Esophagus (tissue), 2 donors: ENCODE measurements at regions not wholly inside any gene's neighbourhood (a gene's known extent, or its start where the extent isn't known, plus 50 kb on each side); places are given as distances from the start of the nearest gene placed in this dataset.

Experiments used
- H3K27ac ChIP-seq, 2 donors: one replicate each; pipeline ENCODE4 v1.5.1; 2013; ENCODE audit warnings: low read depth in 2 of 2, mild to moderate bottlenecking in 2 of 2, inconsistent platforms in 1 of 2, low read length in 1 of 2, moderate library complexity in 1 of 2
- H3K27me3 ChIP-seq, 2 donors: one replicate each; pipeline ENCODE4 v1.6.1; 2013; ENCODE audit warnings: low read length in 2 of 2, control low read depth in 1 of 2, mild to moderate bottlenecking in 1 of 2; ENCODE audit not compliant: insufficient read depth in 2 of 2, control insufficient read depth in 1 of 2
- H3K36me3 ChIP-seq, 2 donors: one replicate each; pipeline ENCODE4 v1.6.1; 2013; ENCODE audit warnings: low read length in 1 of 2; ENCODE audit not compliant: control insufficient read depth in 2 of 2, insufficient read depth in 2 of 2
- H3K4me1 ChIP-seq, 2 donors: one replicate each; pipeline ENCODE4 v1.6.1; 2013; ENCODE audit warnings: low read length in 1 of 2; ENCODE audit not compliant: control insufficient read depth in 2 of 2, insufficient read depth in 2 of 2
- H3K4me3 ChIP-seq, 2 donors: one replicate each; pipeline ENCODE4 v1.5.1; 2013; ENCODE audit warnings: low read length in 2 of 2, mild to moderate bottlenecking in 2 of 2, low read depth in 1 of 2, moderate library complexity in 1 of 2
- H3K9me3 ChIP-seq, 2 donors: one replicate each; pipeline ENCODE4 v1.6.1; 2013; ENCODE audit warnings: mild to moderate bottlenecking in 2 of 2, low read depth in 1 of 2, low read length in 1 of 2, moderate library complexity in 1 of 2; ENCODE audit not compliant: control insufficient read depth in 2 of 2, insufficient read depth in 1 of 2
- WGBS, 2 donors: extraction: QIAGEN DNeasy Blood & Tissue Kit; methylation state at CpG; one replicate each; pipeline ENCODE4 v1.1.7; 2013; 5-methylcytosine and 5-hydroxymethylcytosine counted together
- donor health status: healthy with polysubstance abuse.
- donor health status: Bipolar disorder and iron deficiency.

DNA sequence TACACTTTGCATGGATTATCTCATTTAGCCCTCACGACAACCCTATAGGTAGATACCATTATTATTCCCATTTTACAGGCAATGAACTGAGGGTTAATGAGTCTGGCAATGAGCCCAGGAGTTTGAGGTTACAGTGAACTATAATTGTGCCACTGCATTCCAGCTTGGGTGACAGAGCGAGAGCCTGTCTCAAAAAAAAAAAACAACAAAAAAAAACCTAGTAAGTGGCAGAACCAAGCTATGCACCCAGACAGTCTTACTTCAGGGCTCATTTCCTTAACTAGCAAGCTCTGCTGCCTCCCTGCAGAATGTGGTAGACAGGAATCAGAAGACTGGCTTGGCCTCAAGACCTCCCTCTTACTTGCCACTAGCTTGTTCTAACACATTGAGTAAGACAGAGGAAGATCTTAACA is 71.9 kb upstream of the RREB1 start:
- Histone ChIP-seq H3K27ac (no peak overlapping the region), H3K4me3 (no peak overlapping the region), H3K36me3 (no peaks in the 10 kb centered on the region), H3K4me1 (no peaks in the 10 kb centered on the region), H3K27me3 (no peaks in the 10 kb centered on the region), H3K9me3 (no peaks in the 10 kb centered on the region)
- 73 to 80% methylated on average over 2 of the region's 2 CpGs for WGBS, 2 donors

- Histone ChIP-seq H3K4me1 (no peaks in the 10 kb centered on the region), H3K4me3 (no peak overlapping the region), H3K27me3 (no peaks in the 10 kb centered on the region), H3K36me3 (no peaks in the 10 kb centered on the region), H3K27ac (no peak overlapping the region), H3K9me3 (no peaks in the 10 kb centered on the region)
- WGBS, 2 donors = 73 to 83% methylated on average over 3 of the region's 3 CpGs
Measured at GRCh38 chr6:7041511-7042026, 66.2 kb upstream of the RREB1 start.

DNA sequence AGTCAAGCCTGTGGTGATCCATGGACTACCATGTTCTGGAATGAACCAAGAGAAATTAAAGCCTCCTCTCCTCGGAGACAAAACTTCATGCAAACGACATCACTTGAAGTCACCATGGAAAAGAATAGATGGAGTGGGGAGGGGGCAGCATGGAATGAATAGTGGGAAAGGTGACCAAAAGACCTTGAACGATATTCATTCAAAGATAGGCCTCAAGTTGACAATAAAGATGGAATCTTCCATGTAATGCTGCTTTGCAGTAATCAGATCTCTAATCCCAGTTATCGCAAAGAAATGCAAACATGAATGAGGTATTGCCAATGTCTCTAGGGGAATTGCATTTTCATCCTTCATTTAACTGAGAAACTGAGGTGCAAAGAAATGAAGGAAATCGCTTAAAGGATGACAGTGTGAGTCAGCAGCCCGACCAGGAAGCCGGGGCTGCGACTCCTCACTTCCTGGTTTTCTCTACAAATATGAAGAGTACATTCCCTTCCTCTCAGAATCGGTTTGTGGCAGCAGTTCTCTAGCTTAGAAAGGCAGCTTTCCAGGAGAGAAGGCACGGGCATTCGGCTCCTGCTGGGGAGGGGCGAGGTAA is 65.6 kb upstream of the RREB1 start:
- peak overlapping the region in 1 of 2 donors; percentile 36 for H3K27ac ChIP-seq
- H3K36me3 ChIP-seq = no peaks in the 10 kb centered on the region
- no peaks in the 10 kb centered on the region for H3K4me1 ChIP-seq
- no peaks in the 10 kb centered on the region for H3K9me3 ChIP-seq
- H3K27me3 ChIP-seq = no peaks in the 10 kb centered on the region
- no peak overlapping the region for H3K4me3 ChIP-seq
- WGBS, 2 donors = 61 to 67% methylated on average over 12 of the region's 12 CpGs

DNA sequence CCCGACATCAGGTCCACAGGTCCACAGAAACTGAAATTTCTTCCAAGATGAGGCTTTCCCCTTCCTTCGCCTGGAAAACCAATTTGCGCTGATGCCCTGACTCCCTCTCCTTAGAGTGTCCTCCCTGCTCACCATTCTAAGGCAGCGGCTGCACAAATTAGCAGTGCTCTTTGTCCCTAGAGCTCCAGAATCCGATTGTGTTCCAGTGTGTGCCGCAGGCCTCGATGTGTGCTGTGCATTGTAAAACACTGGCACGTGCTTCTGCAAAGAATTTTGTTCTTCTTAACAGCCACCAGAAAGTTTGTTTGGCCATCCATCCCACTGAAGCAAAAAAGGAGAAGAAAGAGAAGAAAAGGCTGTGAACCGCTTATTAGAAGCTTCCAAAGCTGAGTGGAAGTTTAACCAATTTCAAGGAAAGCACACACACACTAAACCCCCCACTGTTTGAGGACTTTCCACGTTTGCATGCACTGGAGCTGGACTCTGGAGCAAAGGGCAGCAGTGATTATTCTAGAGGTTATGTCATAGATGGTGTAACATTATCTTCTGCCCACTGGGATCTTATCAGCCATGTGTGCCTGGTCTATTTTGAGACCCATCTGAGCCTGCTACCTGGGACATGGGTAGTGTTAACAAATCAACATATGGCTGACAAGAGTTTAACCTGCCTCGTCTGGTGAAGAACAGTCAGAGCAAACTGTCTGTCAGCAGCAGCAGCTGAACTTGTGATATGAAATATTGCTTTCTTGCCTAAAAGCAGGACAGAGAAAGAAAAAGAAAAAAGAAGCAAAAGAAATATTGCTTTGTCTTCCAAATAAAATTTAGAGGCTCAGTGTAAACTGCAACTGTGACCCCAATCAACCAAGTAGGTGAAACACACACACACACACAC is 64.9 kb upstream of the RREB1 start:
- H3K9me3 ChIP-seq = no peaks in the 10 kb centered on the region
- no peaks in the 10 kb centered on the region for H3K27me3 ChIP-seq
- no peaks in the 10 kb centered on the region for H3K36me3 ChIP-seq
- H3K4me1 ChIP-seq = no peaks in the 10 kb centered on the region
- WGBS, 2 donors = 73 to 83% methylated on average over 11 of the region's 11 CpGs
- no peak overlapping the region for H3K4me3 ChIP-seq
- peak overlapping the region in 1 of 2 donors; percentile 36 for H3K27ac ChIP-seq

DNA sequence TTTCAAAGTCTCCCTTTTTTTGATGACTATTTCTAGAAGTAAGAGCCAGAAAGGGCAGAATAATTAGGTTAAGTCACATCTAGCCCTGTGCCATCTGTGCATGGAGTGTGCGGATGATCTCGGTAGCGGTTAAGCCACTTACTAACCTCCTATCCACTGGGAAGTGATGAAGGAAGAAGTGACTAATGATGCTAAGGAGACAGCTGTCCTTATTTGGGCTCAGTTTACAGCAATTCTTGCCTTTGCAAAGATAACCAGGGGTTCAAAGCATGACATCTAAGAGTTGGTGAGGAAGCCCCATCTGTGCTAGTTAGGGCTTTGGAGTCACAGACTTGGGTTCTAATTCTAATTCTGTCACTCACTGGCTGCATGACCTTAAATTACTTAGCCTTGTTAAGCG is 62.4 kb upstream of the RREB1 start:
- H3K4me1 ChIP-seq = no peaks in the 10 kb centered on the region
- H3K9me3 ChIP-seq = no peaks in the 10 kb centered on the region
- no peak overlapping the region for H3K27ac ChIP-seq
- 92% methylated on average over 4 of the region's 4 CpGs for WGBS, 2 donors
- H3K27me3 ChIP-seq = no peaks in the 10 kb centered on the region
- H3K4me3 ChIP-seq = no peak overlapping the region
- no peaks in the 10 kb centered on the region for H3K36me3 ChIP-seq

DNA sequence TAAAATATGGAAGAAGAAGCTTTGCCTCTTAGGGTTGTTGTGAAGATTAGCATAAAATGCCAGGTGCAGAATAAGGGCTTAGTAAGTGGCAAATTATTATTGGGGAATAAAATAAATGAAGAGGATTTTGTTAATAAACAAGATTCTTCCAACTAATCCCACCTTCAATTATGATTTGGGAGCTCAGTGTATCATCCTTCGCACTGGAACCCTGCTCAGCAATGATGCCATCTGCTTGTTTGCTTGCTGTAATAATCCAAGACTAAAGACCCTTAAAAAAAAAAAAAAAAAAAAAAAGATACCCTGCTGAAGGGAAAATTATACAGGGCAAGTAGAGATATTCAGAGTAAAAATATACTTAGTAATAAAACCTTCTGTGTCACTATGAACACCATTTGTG is 62.0 kb upstream of the RREB1 start:
- WGBS, 2 donors = 96 to 97% methylated on average over 1 of the region's 1 CpG
- H3K4me1 ChIP-seq = no peaks in the 10 kb centered on the region
- H3K9me3 ChIP-seq = no peaks in the 10 kb centered on the region
- H3K27me3 ChIP-seq = no peaks in the 10 kb centered on the region
- no peaks in the 10 kb centered on the region for H3K36me3 ChIP-seq
- no peak overlapping the region for H3K27ac ChIP-seq
- no peak overlapping the region for H3K4me3 ChIP-seq

DNA sequence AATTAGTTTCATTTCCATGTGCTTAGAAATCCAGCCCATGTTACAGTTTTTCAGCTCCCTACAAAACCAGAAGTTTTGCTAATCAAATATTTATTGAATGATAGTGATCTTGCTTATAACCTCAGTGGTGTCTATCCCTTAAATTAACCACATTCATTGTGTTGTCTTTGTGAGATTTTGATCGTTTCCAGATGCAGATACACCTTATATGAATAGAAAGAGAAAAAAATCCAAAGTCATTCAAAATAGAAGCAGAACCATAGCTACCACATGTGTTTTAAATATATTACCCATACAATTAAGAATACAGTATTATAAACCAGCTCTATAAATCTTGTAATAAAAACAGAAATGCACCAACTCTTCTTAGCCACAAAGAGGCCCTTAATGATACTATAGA is 60.6 kb upstream of the RREB1 start:
- H3K27ac ChIP-seq = no peak overlapping the region
- H3K36me3 ChIP-seq = no peaks in the 10 kb centered on the region
- H3K9me3 ChIP-seq = no peaks in the 10 kb centered on the region
- H3K4me3 ChIP-seq = no peak overlapping the region
- 40 to 64% methylated on average over 1 of the region's 1 CpG for WGBS, 2 donors
- H3K4me1 ChIP-seq = no peaks in the 10 kb centered on the region
- H3K27me3 ChIP-seq = no peaks in the 10 kb centered on the region

DNA sequence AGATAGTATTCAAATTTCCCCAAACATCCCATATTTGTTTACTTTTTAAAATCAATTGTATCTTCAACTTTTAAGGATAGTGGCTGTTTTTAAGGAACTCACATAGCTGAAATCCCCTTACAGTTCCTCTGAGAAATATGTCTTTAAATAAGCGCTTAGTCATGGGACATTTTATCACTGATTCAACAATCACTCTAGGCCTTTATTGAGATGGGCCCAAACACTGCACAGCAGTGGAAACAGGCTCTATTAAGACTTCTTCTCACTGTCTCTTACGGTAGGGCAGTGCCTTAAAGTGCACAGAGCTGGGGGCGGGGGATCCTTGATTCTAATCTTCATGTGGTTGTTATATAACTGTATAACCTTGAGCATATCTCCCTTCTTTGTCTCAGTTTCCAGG is 59.8 kb upstream of the RREB1 start:
- H3K9me3 ChIP-seq = no peaks in the 10 kb centered on the region
- H3K4me1 ChIP-seq = no peaks in the 10 kb centered on the region
- no peaks in the 10 kb centered on the region for H3K27me3 ChIP-seq
- H3K27ac ChIP-seq = no peak overlapping the region
- H3K36me3 ChIP-seq = no peaks in the 10 kb centered on the region
- H3K4me3 ChIP-seq = no peak overlapping the region
- 76 to 83% methylated on average over 3 of the region's 3 CpGs for WGBS, 2 donors

DNA sequence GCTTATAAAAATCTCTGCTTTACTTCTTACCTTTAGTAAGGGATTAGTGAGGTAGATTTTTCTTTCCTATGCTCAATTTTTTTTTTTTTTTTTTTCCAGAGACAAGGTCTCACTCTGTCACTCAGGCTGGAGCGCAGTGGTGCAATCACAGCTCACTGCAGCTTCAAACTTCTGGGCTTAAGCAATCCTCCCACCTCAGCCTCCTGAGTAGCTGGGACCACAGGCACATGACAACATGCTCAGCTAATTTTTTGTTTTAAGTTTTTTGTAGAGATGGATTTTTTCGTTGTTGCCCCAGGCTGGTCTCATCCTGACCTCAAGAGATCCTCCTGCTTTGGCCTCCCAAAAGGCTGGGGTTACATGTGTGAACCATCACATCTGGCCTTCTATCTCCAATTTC is 58.9 kb upstream of the RREB1 start:
- Histone ChIP-seq H3K27me3 (no peaks in the 10 kb centered on the region), H3K36me3 (no peaks in the 10 kb centered on the region), H3K4me1 (no peaks in the 10 kb centered on the region), H3K4me3 (no peak overlapping the region), H3K27ac (no peak overlapping the region), H3K9me3 (no peaks in the 10 kb centered on the region)
- 87 to 92% methylated on average over 2 of the region's 2 CpGs for WGBS, 2 donors
